ENCODE measurements at regions not wholly inside any gene's neighbourhood (a gene's known extent, or its start where the extent isn't known, plus 50 kb on each side); places are given as distances from the start of the nearest gene placed in this dataset.
"Not testable (repeated sequence)": the region's sequence is repeated elsewhere in the genome, so short reads cannot be mapped to it uniquely, and the experiment has no call there.

DNA sequence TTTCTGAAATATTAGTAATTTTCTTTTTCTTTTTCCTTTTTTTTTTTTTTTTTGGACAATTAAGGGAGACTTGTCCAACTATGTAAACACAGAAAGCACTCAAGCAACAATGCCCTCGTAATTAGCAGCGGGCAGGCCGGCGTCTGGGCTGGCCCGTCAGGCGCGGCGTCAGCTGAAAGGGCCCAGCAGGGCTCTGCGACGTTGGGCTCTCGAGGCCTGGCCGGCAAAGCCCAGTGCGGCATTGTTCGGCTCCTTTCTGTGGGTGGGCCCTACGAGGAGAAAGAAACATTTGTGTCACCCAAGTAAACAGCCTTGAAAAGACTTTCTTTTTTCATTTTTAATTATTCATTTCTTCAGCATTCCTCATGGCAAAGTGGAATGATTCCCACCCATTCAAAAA is 359.2 kb downstream of the TEX29 start:
- DNase-seq: not testable (repeated sequence)

DNA sequence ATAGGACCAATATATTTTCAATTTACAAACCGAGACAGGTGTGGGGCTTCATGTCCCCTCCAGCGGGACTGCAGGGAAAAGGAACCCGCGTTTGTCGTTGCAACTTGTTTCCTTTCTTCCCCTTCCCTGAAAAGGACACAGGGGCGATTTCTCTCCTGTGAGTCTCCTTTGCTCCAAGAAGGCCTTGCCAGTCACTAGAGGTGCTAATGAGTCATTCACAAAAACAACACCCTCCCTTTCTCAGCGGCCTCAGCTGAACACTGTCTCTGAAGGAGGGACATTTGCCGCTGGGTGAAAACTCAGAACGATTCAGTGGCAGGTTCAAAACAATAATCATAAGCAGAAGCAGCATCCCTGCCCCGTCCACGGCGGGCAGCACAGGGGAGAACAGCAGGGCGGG is 359.7 kb downstream of the TEX29 start:
- not testable (repeated sequence) for DNase-seq

DNA sequence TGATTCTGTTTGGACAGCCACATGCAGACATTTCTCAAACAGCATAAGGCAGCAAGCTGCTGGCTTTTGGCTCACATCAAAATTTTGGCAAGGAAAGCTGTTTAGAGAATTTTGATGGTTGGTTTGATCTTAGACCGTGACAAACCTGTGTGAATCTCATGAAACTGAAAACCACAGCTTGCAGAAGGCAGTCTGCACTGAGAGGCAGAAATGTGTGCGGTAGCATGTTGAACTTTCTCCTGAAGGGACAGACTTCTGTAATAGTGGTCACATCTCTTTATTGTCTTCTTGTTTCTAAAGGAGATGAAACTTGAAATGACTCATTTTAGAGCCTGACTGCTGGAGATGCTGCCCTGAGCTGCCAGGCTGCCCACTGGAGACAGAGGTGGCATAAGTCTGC is 371.6 kb downstream of the TEX29 start:
- DNase-seq: not testable (repeated sequence)

DNA sequence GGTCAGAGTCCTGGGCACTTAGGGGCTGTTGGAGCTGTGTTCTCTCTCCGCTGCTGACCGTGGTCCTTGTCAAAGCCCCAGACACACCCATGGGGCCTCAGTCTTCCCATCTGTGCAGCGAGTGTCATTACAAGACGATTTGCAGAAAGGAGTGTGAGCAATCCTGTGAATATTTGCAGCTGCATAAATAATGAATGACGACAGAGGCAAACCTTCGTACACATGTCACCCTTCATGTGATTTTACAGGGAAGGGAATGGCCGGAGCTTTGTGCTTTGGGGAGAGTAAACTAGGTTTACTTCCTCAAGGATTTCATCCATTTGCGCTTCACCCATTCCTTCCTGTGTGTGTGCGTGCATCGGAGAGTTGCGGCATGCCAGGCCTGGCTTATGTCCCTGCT is 370.8 kb upstream of the SOX1 start:
- not testable (repeated sequence) for DNase-seq

DNA sequence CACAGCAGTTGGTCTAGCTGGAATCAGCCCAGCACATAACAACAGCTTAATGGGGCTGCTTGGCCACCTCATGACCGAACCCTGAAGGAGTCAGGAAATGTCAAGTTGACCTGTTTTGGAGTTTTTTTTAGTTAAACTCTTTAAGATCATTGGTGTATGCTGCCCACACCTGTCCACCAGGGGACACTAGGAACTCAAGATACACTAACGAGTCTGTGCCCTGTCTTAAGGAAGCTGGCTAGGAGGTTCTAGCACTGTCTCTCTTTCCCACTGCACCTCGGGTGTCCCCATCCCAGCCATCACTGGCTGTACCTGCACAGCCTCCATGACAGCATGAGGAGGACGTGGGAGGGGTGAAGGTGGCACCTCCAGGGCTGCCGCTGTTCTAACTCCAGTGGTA is 364.9 kb upstream of the SOX1 start:
- DNase-seq: not testable (repeated sequence)
